GM19239 (cell line): ENCODE measurements at regions not wholly inside any gene's neighbourhood (a gene's known extent, or its start where the extent isn't known, plus 50 kb on each side); places are given as distances from the start of the nearest gene placed in this dataset.

Source experiments
- DNase-seq: peaks from one replicate; pipeline ENCODE4 v3.0.0; 2011; ENCODE audit warnings: low spot score; ENCODE audit not compliant: insufficient read length
- FAIRE-seq: peaks from 2 replicates; lab custom pipeline; 2011; peaks lifted over from hg19 to GRCh38; lab: Jason Lieb, UNC

- no peak for DNase-seq
- FAIRE-seq = no peak
Observed at GRCh38 chr6:111984081-111984480, 69.8 kb upstream of the CCN6 start.

DNA sequence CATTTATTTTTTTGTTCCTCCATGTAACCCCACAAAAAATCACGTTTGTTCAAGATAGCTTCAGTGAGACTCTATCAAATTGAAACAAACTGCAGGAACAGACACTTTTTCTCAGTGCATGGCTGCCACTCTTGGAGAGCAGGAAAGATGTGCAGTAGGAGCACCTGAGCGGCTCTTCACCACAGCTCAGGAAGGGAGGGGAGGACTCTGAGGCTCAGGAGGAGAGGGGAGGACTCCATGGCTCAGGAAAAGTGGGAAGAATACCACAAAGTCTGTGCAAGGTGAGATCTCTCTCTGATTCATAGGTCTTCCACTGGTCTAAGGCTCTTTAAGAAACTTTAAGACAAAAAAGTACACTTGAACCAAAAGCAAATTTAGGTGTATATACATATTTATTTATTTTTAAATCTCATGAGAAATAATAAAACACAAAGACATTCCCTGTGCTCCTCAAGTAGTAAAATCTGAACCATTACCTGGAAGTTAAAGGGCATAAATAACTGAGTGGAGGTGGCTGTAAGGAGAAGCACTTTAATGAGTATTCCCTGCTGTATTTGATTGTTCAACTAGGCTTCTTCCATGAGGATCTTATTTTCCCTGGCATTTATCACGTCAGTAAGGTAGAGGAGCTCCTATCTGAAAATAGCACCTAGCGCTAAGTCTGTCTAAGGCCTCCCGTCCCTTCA lies 69.2 kb upstream of the CCN6 start:
- FAIRE-seq = no peak
- DNase-seq = no peak

GRCh38 chr6:111985202-111985731 lies 68.6 kb upstream of the CCN6 start:
- DNase-seq (no peak), FAIRE-seq (no peak)

DNA sequence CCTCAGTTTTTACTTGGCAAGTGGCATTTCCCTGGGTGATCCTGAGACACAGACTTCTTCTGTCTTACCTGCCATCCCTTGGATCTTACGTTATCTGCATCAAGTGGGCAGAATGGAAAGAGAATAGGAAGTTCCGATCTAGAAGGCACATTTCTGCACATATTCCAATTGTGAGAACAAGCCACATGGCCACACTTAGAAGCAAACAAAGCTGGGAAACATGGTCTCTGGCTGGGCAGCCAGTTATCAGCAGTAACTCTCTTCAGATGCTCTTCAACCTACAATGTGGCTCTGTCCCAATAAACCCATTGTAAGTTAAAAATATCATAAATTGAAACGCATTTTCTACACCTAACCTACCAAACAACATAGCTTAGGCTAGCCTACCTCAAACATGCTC lies 67.3 kb upstream of the CCN6 start:
- FAIRE-seq (no peak), DNase-seq (no peak)

DNA sequence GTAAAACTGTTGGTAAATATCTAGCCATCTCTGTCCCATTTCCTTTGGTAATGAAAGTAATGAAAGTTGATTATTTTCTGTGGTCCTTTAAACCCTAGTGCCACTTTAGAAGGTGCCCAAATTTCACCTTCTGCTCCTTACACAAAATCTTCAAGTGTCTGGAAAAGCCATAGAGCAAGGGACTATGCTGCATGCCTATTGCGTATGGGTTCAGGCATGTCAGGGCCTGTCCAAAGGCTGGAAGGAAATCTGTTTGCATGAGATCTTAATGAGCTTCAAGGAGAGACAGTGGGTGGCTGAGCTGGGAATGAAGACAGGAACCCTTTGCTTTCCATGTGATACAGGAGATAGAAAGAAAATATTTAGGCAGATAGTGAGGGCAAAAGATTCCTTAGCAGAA lies 66.6 kb upstream of the CCN6 start:
- no peak for FAIRE-seq
- no peak for DNase-seq

GRCh38 chr6:111988926-111989325 lies 65.0 kb upstream of the CCN6 start:
- no peak for DNase-seq
- FAIRE-seq = no peak

DNA sequence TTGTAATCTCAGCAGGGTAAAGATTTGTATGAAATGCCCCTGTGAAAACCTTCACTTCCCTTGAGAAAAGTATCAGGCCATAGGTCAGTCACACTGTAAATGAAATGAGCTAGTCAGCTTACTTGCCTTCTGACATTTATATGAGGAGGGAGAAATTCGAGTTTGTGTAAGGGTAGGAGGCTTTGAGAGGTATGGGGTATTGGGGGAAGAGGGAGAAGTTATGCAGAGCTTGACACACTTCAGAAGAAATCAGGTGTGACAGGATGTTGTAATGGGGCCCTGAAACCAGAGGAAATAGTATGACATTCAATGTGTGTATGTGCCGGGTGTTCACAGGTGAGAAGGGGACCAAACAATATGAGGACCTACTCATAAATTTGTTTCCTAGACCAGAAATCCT lies 64.2 kb upstream of the CCN6 start:
- FAIRE-seq (no peak), DNase-seq (no peak)

- DNase-seq (no peak), FAIRE-seq (no peak)
Observed at GRCh38 chr6:111990214-111990613, 63.7 kb upstream of the CCN6 start.

- DNase-seq (no peak), FAIRE-seq (no peak)
Observed at GRCh38 chr6:111992851-111993250, 61.1 kb upstream of the CCN6 start.

GRCh38 chr6:111993342-111993741 lies 60.6 kb upstream of the CCN6 start:
- FAIRE-seq = no peak
- no peak for DNase-seq

- no peak for FAIRE-seq
- no peak for DNase-seq
Observed at GRCh38 chr6:111994791-111995190, 59.1 kb upstream of the CCN6 start.

- no peak for DNase-seq
- no peak for FAIRE-seq
Observed at GRCh38 chr6:111995404-111995803, 58.5 kb upstream of the CCN6 start.

- FAIRE-seq = no peak
- no peak for DNase-seq
Observed at GRCh38 chr6:111996144-111996865, 57.6 kb upstream of the CCN6 start.

GRCh38 chr6:111997078-111997852 lies 56.6 kb upstream of the CCN6 start:
- FAIRE-seq (peak; percentile 90), DNase-seq (peak; percentile 38)

- no peak for FAIRE-seq
- DNase-seq = no peak
Observed at GRCh38 chr6:111997853-111998208, 56.1 kb upstream of the CCN6 start.

- FAIRE-seq = no peak
- DNase-seq = no peak
Observed at GRCh38 chr6:112002307-112002706, 51.6 kb upstream of the CCN6 start.
